GM10266 (cell line): ENCODE measurements at regions not wholly inside any gene's neighbourhood (a gene's known extent, or its start where the extent isn't known, plus 50 kb on each side); places are given as distances from the start of the nearest gene placed in this dataset.
"Not testable (repeated sequence)": the region's sequence is repeated elsewhere in the genome, so short reads cannot be mapped to it uniquely, and the experiment has no call there.

Experiments
- DNase-seq: peaks from one replicate; pipeline ENCODE4 v3.0.0; 2012; ENCODE audit errors: extremely low spot score
- CTCF ChIP-seq: IDR thresholded peaks from 2 replicates; pipeline ENCODE4 v1.5.1; 2012; ENCODE audit warnings: mild to moderate bottlenecking, low read depth; ENCODE audit not compliant: control insufficient read depth, insufficient read depth; ENCODE audit errors: missing control alignments

GRCh38 chr19:29002336-29002735 is 210.6 kb downstream of the UQCRFS1 start:
- TF ChIP-seq CTCF = no peak

GRCh38 chr19:29001597-29002245 is 211.2 kb downstream of the UQCRFS1 start:
- no peak for DNase-seq
- no peak for TF ChIP-seq CTCF

More at GRCh38 chr19:29002336-29002735, 210.6 kb downstream of the UQCRFS1 start:
- no peak for DNase-seq

- DNase-seq = no peak
- no peak for TF ChIP-seq CTCF
Observed at GRCh38 chr19:29001141-29001581, 211.8 kb downstream of the UQCRFS1 start.

- no peak for DNase-seq
- no peak for TF ChIP-seq CTCF
Observed at GRCh38 chr19:28999724-29000433, 213.1 kb downstream of the UQCRFS1 start.

GRCh38 chr19:28998974-28999373 is 214.0 kb downstream of the UQCRFS1 start:
- TF ChIP-seq CTCF = no peak
- no peak for DNase-seq

GRCh38 chr19:28997866-28998265 is 215.1 kb downstream of the UQCRFS1 start:
- not testable (repeated sequence) for DNase-seq

- no peak for TF ChIP-seq CTCF
- DNase-seq = no peak
Observed at GRCh38 chr19:28990522-28990921, 222.4 kb downstream of the UQCRFS1 start.
